ENCODE measurements at regions not wholly inside any gene's neighbourhood (a gene's known extent, or its start where the extent isn't known, plus 50 kb on each side); places are given as distances from the start of the nearest gene placed in this dataset.
"Not testable (repeated sequence)": the region's sequence is repeated elsewhere in the genome, so short reads cannot be mapped to it uniquely, and the experiment has no call there.

- not testable (repeated sequence) for TF ChIP-seq POLR2A, POLR2AphosphoS5, TAF1 (IDR thresholded peaks at IDR 0.05; ENCODE audit: low read depth, low read length)
These were observed 370.5 kb downstream of the BCL2L11 start for GRCh38 chr2:111491181-111491580.

Measured in GM12891 (cell line).